GM21423 (cell line): ENCODE measurements at regions not wholly inside any gene's neighbourhood (a gene's known extent, or its start where the extent isn't known, plus 50 kb on each side); places are given as distances from the start of the nearest gene placed in this dataset.
"Not testable (repeated sequence)": the region's sequence is repeated elsewhere in the genome, so short reads cannot be mapped to it uniquely, and the experiment has no call there.

Experiments
- ATAC-seq: cut with Tn5 transposase; IDR thresholded peaks from one replicate; pipeline ENCODE4 v1.9.1; 2021; ENCODE audit warnings: mild to moderate bottlenecking, moderate library complexity; ENCODE audit not compliant: unreplicated experiment

DNA sequence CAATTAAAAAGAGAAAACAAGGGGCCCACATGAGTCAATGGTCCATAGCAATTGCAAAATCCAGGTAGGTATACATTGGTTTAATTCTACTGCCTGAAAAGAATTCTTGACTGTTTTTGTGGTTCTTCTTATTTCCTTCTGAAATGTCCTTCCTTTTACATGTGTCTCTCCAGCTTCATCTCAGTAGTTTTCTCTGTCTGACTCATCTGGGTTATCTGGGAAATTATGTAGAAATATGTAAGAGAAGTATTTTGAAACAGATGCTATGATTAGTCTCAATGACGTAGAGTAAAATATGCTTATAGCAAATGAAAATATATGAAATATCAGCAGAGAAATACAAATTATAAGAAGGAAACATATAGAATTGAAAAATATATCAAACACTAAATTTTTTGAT, 953.2 kb downstream of the BRINP3 start:
- no peak for ATAC-seq

GRCh38 chr1:189530162-189530561, 947.5 kb downstream of the BRINP3 start:
- no peak for ATAC-seq

- ATAC-seq = no peak
Measured at GRCh38 chr1:189538271-189538670, 939.4 kb downstream of the BRINP3 start.

DNA sequence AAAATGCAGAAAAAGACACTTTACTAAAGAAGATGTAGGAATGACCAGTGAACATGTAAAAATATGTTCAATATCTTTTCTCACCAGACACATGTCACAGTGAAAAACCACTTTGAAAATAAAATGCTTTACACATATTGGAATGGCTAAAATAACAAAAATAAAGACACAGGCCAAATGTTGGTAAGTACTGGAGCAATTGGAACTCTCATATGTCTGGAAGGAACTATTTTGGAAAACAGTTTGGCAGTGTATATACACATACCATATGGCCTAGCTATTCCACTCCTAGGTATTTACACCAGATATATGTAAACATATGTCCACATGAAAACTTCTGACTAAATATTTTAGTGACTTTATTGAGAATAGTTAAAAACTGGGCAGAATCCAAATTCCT, 927.2 kb downstream of the BRINP3 start:
- ATAC-seq = no peak

DNA sequence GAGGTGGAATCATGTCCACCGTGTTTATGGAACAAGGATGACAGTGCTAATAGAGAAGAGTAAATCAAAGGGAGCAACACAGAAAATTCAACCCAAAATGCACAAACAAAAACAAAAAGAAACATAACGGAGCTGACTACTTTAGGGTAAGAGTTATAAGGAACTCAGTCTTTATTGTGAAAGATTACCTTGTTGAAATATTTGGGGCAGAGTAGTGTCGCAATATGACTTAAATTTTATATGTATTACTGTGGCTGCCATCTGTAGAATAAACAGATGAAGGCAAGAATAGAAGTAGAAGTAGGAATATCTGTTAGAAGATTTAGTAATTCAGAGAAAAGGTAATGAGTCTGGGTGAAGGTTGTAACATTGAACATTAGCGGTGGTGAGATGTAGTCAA, 913.9 kb downstream of the BRINP3 start:
- no peak for ATAC-seq

DNA sequence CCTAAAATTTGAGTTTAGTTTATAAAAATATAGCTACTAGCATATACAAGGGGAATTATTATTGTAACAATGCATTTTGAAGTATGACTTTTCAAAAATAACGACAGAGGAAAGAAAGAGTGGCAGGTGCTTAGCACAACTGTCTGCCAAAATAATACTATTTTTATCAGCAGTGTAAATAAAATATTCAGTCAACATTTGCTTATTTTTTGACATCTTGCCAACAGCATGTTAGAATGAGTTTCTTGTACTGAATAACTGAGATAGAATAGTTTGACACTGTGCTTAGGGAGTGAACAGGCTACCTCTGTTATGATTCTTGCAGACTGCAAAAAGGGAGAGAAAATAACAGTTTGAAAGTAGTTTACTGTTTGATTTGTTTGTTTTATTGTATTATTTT, 909.8 kb downstream of the BRINP3 start:
- ATAC-seq = no peak

- no peak for ATAC-seq
Measured at GRCh38 chr1:189596197-189596596, 881.5 kb downstream of the BRINP3 start.

GRCh38 chr1:189597083-189597482, 880.6 kb downstream of the BRINP3 start:
- no peak for ATAC-seq

- ATAC-seq = no peak
Measured at GRCh38 chr1:189605226-189605625, 872.4 kb downstream of the BRINP3 start.

DNA sequence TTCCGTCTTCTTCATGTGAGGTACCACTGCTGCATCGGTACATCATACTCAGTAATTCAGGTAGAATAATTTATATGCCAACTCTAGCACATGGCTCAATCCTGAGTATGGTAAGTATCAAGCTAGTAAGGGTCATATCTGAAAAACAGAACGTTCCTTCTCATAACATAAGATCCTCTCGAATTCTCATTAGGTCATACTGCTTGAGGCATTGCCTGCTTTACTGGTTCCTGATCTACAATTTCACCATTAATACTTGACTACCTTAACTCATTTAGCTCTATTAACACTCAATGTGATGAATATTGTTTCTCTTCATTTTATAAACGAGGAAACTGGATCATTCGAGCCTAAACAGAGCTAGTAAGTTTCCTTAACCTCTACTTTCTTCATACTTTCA, 871.6 kb downstream of the BRINP3 start:
- no peak for ATAC-seq

DNA sequence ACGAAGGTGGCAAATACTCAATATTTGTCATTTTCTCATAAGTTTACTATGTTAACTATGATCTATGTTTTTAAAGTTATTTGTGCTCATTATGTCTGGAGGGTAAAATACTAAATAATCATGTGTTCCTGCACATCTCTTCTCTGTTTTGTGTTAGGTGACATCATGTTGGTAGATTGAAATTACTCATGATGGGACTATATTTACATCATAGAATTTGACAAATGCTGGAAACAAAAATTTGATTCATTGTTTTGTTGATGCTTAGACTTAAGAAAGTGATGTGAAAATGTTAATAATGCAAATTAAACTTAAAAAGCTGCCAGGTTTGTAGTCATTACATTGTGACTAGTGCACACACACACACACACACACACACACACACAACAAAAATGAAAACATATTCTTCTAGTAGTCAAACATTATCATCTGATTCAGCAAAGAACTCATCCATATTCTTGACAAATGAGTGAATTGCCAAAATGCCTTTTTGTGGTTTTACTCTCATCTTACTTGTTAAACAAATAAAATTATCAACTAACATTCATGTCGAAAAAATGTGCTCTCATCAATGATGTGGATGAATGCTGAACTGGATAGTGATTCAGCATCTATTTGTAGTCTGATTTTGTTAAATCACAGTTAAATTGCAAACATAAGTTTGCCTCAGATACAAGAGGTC, 870.7 kb downstream of the BRINP3 start:
- ATAC-seq = no peak

DNA sequence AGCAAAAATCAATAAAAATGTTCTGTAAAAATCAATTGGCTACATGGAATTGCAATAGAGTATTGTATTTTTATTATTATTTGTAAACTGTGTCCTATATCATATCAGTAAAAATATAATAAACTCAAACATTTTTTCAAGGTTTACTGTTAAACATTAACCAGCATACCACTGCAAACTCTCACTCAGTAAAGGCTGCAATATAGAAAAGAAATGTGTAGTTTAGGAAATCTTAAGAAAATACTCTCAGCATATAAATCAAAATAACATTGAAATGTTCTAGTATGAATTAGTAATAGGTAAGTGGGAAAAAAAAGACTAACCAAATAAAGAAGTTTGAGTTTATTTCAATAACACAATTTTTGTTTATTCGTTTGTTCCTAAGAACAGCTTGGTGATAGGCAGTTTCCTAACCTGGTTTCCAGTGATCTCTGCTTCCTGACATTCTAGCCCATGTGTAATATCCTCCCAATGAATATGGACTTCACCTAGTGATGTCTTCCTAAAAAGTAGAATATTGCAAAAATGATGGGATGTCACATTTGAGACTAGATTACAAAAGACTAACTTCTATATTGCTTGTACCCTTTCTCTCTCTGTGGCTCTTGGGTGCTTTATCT, 870.1 kb downstream of the BRINP3 start:
- no peak for ATAC-seq

DNA sequence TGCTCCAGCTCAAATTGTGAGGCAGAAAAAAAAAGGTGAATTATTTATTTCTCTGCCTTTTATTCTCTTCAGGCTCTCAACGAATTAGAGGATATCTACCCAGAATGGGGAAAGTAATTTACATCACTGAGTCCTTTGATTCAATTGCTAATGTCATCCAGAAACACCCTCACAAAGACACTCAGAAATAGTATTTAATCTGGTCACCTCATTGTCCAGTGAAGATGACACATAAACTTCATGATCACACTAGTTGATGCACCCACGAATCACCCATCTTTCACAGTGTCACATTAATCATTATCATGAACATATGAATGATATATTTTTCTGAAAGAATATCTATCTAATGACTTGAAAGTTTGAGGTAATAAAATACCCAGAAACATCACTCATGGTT, 868.5 kb downstream of the BRINP3 start:
- no peak for ATAC-seq

DNA sequence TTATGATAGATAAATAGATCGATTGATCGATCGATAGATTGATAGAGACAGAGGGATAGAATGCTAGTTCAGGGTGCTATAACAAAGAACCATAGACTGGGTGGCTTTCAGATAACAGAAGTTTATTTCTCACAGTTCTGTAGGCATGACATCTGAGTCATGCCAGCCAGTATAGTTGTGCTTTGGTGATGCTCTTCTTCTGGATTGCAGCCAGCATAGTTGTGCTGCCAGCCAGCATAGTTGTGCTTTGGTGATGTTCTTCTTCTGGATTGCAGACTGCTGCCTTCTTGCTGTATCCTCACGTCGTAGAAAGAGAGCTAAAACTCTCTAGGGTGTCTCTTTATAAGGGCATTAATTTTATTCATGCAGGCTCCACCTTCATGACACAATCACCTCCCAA, 860.8 kb downstream of the BRINP3 start:
- no peak for ATAC-seq

DNA sequence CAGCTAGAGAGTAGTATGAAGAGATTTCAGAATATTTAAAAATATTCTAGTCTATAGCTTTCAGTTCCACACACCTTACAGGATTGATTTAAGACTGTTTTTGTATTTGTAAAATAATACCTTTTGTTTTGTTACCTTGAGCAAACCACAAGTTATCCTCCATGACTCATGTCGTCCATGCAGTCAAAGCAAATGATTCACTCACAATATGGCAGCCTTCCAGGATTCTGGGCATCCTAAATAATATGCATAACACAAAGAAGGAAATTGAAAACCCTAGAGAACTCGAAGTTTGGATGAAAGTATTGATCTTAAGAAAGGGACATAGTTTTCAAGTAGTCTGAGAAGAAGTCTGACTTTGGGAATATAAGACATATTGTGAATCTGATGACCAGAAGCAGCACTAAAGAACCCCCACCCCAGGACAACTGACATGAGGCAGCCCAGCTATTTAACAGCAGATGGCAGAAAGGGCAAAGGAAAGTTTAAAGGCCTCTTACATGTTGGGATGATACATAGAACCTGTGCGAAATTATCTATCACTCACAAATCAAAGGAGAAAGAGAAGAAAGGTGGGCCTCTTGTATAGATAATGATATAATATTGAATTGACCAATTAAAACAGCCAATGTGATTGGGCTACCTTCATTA, 857.9 kb downstream of the BRINP3 start:
- no peak for ATAC-seq

GRCh38 chr1:189620471-189620870, 857.2 kb downstream of the BRINP3 start:
- ATAC-seq = no peak

DNA sequence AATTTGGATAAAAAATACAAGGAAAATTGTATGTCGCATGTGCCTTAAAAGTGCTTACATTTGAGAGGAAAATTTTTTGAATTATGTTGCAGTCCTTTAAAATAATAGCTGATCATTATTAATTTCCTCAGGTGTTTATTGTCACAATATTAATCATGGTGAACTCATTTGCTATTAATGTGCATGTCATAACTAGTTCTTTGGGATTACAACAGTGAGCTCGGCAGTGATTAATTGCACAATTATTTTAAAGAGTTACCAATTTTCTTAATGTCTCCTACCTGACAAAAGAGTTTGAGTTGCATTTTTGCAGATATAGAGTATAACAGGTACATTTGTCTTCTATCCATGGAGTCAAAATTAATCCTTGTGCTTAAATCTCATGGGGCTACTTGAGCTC, 854.3 kb downstream of the BRINP3 start:
- ATAC-seq = no peak

GRCh38 chr1:189627427-189627826, 850.2 kb downstream of the BRINP3 start:
- no peak for ATAC-seq

GRCh38 chr1:189628857-189629256, 848.8 kb downstream of the BRINP3 start:
- no peak for ATAC-seq

GRCh38 chr1:189633658-189634057, 844.0 kb downstream of the BRINP3 start:
- ATAC-seq = no peak

GRCh38 chr1:189637041-189637440, 840.6 kb downstream of the BRINP3 start:
- no peak for ATAC-seq

DNA sequence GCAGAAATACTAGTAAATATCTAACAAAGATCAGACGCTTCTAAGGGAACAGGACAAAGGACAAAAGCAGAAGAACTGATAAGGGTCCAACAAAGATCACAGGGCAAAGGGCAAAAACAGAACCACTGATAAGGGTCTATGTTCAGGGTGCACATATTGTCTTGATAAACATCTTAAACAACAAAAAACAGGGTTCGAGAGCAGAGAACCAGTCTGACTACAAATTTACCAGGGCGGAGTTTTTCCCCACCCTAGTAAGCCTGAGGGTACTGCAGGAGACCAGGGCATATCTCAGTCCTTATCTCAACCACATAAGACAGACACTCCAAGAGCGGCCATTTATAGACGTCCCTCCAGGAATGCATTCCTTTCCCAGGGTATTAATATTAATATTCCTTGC, 833.5 kb downstream of the BRINP3 start:
- ATAC-seq = not testable (repeated sequence)
